Keratinocyte (primary cell): ENCODE measurements at regions not wholly inside any gene's neighbourhood (a gene's known extent, or its start where the extent isn't known, plus 50 kb on each side); places are given as distances from the start of the nearest gene placed in this dataset.

Source experiments
- CTCF ChIP-seq, 3 experiments: IDR thresholded peaks in 1 of 3; conservative IDR thresholded peaks in 1 of 3; optimal IDR thresholded peaks in 1 of 3; 2 replicates in 2 of 3; 3 replicates in 1 of 3; pipeline versions ENCODE3 to v1.5.1; 2011; ENCODE audit warnings: low read length in 3 of 3, mild to moderate bottlenecking in 3 of 3, moderate library complexity in 2 of 3, control low read depth in 1 of 3, inconsistent platforms in 1 of 3; ENCODE audit not compliant: insufficient read depth in 2 of 3; ENCODE audit errors: extremely low read depth in 1 of 3
- EZH2 ChIP-seq: IDR thresholded peaks from one replicate; pipeline ENCODE4 v1.6.1; 2012; ENCODE audit warnings: inconsistent platforms, mild to moderate bottlenecking, low read length, moderate library complexity

- TF ChIP-seq CTCF (optimal IDR thresholded peaks at IDR 0.05 in 1 of 3, IDR thresholded peaks at IDR 0.05 in 1 of 3, conservative IDR thresholded peaks at IDR 0.05 in 1 of 3; ENCODE audit: extremely low read depth in 1 of 3, insufficient read depth in 2 of 3, low read length in 3 of 3): no peak
- no peak for TF ChIP-seq EZH2
Observed at GRCh38 chr7:67655168-67655567, 658.5 kb downstream of the TYW1 start.
